NCI-H128 (cell line): ENCODE measurements at regions not wholly inside any gene's neighbourhood (a gene's known extent, or its start where the extent isn't known, plus 50 kb on each side); places are given as distances from the start of the nearest gene placed in this dataset.

Experiments
- DNase-seq: peaks from one replicate; lab custom pipeline; 2025; ENCODE audit not compliant: unreplicated experiment; lab: John Stamatoyannopoulos, UW

GRCh38 chr2:7983912-7984311 is 697.9 kb upstream of the ID2 start:
- no peak for DNase-seq

- DNase-seq = no peak
These were observed 697.0 kb upstream of the ID2 start for GRCh38 chr2:7984693-7985353.

GRCh38 chr2:7986431-7986830 is 695.4 kb upstream of the ID2 start:
- no peak for DNase-seq

DNA sequence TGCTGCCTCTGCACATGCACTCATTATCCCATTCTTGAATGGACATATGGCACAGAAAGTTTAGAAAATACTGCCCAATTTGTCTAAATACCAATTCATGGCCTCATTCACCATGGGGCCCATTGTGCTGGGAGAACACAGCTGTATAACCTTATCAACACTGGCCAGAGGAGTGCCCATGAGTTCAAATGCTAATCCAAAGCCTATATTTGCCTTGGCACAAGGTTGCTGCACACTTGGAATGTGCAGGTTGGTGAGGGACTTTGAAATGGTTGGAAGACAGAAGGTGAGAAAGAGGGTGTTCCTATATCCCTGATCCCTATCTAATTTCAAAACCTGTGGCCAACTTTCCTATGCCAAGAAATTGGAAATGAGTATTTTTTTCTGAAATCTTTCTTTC is 693.9 kb upstream of the ID2 start:
- DNase-seq = no peak

- no peak for DNase-seq
These were observed 693.4 kb upstream of the ID2 start for GRCh38 chr2:7988440-7988839.

- no peak for DNase-seq
These were observed 692.0 kb upstream of the ID2 start for GRCh38 chr2:7989823-7990222.

- no peak for DNase-seq
These were observed 688.9 kb upstream of the ID2 start for GRCh38 chr2:7992612-7993602.

DNA sequence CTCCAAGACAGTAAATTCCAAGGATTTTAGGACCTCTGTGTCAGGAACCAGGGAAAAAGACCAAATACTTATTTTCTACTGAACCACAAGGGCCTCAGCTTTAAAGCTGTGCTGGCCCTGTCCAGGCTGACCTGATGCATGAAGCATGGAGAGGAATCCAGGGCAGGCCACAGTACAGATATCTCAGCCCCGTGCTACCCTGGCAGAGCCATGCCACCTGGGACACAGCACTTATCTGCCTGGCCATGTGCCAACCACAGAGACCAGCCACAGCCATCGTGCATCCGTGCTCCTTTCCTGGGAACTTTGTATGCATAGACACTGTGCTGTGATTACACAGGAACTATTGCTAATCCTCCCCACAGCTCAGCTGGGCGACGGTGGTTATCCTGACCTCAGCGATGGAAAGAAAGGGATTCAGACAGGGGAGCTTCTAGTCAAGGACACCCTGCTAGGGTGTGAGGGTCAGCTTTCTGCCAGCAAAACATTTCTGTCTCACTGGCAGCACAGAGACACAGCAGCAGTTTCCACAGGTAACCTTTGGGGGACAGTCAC is 687.4 kb upstream of the ID2 start:
- peak; percentile 55 for DNase-seq

- DNase-seq = no peak
These were observed 684.6 kb upstream of the ID2 start for GRCh38 chr2:7997279-7997678.

GRCh38 chr2:7999683-8000476 is 682.0 kb upstream of the ID2 start:
- DNase-seq = no peak

- DNase-seq = no peak
These were observed 681.0 kb upstream of the ID2 start for GRCh38 chr2:8000870-8001269.

DNA sequence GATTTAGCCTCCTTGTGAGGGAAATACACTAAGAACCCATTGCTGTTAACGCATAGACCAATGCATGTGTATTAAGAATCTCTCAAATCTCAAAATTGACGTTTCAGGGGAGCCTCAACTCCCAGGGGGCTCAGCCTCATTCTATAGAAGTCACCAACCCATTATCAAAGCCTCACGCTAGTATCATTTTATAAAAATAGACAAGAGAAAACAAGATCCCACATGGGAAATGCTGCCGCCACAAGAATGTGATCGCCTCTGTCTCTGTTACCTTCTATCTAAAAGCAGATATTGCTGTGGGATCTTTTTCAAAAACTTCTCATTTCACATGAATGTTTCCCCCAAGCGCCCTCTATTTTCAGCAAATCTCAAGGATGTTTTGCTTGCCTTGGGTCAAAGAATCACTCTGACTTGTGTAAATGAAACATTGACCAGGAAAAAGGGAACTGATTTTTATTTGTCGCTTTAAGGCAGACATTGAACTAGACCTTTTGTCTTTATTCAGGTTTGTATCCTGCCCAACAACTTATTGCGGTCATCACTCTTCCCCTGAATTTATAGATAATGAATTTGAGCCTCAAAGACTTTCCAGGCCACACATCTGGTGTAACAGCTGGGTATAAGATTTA is 679.0 kb upstream of the ID2 start:
- DNase-seq = no peak

DNA sequence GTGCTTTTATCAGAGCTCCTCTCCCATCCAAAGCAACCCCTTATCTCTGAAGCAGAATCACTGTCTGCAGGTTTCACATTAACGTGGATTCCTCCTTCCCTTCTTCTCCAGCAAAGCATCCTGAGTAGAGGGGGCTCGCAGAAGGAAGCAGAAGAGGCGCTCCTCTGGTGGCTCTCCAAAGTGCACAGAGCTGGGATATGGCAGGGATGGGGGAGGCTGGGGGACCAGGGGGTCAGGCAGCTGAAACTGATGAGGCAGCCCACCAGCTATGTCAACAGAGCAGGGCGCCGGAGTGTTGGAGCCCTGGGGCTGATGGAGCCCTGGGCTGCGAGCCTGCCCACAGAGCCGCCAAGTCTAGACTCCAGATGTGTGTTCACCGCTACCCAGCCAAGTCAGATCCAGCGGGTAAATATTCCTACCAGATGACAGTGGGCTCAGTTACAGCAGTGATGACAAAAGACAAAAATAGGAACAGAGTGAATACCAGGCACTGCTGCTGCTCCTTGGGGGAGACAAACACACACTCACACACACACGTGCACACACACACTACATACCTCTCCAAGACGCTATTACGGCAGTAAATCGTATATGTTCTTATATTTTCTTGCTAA is 678.3 kb upstream of the ID2 start:
- DNase-seq = no peak

- no peak for DNase-seq
These were observed 677.6 kb upstream of the ID2 start for GRCh38 chr2:8004250-8004681.

GRCh38 chr2:8006181-8006580 is 675.7 kb upstream of the ID2 start:
- no peak for DNase-seq

- no peak for DNase-seq
These were observed 675.2 kb upstream of the ID2 start for GRCh38 chr2:8006626-8007025.

DNA sequence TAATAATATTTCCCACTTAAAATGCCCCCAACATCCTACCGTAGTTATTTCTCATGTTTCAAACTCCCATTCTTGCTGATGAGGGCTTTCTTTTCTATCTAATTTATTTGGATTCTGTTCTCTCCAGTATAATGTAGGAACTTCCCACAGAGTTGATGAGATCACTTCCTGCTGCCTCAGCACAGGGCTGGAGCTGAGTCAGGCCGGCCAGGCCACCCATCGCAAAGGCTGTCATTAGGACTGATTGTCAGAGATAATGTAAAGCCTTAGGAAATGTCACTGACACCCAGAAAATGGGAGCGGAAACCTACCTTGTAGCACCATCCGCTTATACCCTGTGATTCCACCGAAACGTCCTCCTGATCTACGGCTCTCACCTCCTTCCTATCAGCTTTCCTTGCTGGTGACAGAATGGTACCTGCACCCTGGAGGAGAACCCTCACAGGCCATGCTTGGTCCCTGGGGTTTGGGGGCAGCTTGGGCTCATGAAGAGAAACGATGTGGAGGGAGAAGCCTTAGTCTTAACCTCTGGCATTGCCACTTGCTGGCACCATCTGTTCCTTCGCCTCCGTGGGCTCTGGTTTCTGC is 672.8 kb upstream of the ID2 start:
- DNase-seq = no peak

DNA sequence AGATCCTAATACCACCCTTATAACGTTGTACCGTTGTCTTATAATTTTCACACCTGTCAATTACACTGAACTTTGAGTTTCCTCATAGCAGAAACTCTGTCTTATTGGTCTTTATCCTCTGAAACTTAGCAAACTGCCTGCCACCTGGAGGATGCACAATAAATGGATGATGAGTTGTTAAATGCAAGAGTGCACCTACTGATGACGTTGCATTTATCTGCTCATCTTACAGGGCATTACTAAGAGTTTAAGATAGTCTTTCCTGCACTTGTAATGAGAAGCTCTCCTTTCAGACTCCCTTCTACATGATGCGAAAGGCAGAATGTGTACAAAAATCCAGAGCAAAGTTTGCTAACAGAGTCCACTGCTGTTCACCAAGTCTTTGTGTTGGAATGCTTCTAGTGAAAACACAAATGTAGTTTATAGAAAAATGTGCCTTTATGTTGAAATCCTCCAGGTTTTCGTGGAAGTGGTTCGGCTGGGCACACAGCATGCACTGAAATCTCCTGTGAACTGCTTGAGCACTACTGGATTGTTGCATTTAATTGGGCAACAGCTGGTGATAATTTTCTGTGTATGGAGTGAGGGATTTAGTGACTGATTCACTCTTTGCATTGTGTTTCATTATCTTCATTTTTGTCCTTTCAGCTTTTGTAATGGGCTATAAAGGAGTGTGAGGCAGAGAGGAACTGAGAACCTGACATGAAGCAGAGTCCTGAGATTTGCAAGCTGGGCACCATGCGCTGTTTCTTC is 665.8 kb upstream of the ID2 start:
- DNase-seq = no peak

GRCh38 chr2:8016688-8017087 is 665.2 kb upstream of the ID2 start:
- DNase-seq = no peak
